HG03175 (cell line): ENCODE measurements at regions not wholly inside any gene's neighbourhood (a gene's known extent, or its start where the extent isn't known, plus 50 kb on each side); places are given as distances from the start of the nearest gene placed in this dataset.

Experiments used
- ATAC-seq: cut with Tn5 transposase; IDR thresholded peaks from one replicate; pipeline ENCODE4 v1.9.1; 2021; ENCODE audit warnings: mild to moderate bottlenecking, moderate library complexity; ENCODE audit not compliant: unreplicated experiment

DNA sequence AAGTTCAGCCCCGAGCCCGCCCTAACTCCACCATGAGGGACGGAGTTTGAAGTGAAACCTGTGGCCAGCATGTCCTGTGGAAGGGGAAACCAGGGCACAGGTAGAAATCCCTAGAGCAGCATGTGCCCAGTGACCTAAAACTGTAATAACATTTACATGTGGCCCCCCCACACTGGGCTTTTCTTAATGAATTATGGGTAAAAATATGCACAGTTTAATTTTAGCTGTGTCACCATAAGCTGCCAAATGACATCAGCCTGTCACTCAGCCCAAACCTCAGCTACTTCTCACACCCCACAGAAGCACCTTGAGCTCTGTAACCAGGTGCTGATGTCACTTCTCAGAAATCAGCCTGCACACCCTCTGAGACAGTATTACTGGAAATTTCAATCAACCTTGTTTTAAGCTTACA, 50.0 kb upstream of the SLC19A1 start:
- peak; percentile 53 for ATAC-seq

- ATAC-seq: no peak
Measured at GRCh38 chr21:45592626-45593134, 50.4 kb upstream of the SLC19A1 start.

DNA sequence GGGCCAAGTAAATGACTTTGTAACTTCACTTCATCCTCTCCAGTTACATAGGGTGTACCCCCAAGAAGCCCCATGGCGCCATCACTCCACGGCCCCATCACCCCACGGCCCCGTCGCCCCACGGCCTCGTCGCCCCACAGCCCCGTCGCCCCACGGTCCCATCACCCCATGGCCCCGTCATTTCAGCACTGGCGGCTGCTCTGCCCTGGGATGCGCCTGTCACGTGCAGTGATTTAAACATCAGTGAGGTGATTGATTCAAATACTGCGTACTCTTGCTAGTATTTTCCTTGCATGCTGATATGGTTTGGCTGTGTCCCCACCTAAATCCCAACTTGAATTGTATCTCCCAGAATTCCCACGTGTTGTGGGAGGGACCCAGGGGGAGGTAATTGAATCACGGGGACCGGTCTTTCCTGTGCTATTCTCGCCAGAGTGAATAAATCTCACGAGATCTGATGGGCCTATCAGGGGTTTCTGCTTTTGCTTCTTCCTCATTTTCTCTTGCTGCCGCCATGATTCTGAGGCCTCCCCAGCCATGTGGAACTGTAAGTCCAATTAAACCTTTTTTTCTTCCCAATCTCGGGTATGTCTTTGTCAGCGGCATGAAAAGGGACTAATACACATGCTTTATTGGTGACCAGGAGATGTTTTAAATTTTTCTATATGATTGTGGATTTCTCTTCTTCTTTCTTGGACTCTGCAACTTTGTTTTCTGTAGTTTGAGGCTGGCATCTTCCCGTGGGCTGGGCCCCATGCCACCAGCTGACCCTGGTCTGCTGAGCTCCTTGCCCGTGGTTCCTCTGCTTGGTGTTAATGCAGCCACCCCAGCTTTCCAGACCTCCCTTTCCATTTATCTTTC, 50.1 kb upstream of the PCBP3 start:
- ATAC-seq: no peak
